OCI-LY7 (cell line): ENCODE measurements at regions not wholly inside any gene's neighbourhood (a gene's known extent, or its start where the extent isn't known, plus 50 kb on each side); places are given as distances from the start of the nearest gene placed in this dataset.

Experiments used
- CTCF ChIP-seq: fragments of 200-600 bp; sonication (generic); conservative IDR thresholded peaks from 2 replicates; pipeline ENCODE4 v1.5.1; 2014; ENCODE audit warnings: mild to moderate bottlenecking, antibody characterized with exemption, low read length, moderate library complexity, mixed read lengths
- EZH2phosphoT487 ChIP-seq: fragments of 200-600 bp; sonication (generic); IDR thresholded peaks from 2 replicates; pipeline ENCODE4 v1.6.1; 2018; ENCODE audit warnings: low read depth, borderline replicate concordance, mild to moderate bottlenecking, mixed run types, antibody characterized with exemption, low read length, moderate library complexity, mixed read lengths

DNA sequence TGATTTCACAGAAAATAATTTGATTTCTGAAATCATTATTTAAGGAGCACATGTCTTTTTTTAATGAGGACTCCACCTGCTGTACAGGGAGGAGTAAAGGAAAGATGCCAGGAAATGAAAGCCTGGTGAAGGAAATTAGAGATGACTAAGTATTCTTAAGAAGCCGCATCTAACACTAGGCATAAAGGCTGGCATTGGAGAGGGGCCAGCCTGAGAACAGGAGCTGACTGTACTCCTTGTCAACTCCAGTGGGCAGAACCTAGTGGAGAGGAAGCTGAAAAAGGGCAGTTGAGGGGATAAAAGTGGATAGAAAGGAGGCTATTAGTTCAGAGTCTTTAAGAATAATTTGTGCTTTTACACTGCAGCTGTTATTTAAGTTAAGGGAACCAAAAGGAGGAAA lies 393.0 kb downstream of the PPP1R2C start:
- no peak for TF ChIP-seq CTCF
- no peak for TF ChIP-seq EZH2phosphoT487
